IMR-90 (cell line): ENCODE measurements at regions not wholly inside any gene's neighbourhood (a gene's known extent, or its start where the extent isn't known, plus 50 kb on each side); places are given as distances from the start of the nearest gene placed in this dataset.

Source experiments
- ATAC-seq: fragments of 200-7000 bp; cut with Tn5 transposase; 2 replicates; pipeline ENCODE4 v1.9.1; 2020; ENCODE audit warnings: low read depth, mild to moderate bottlenecking, moderate library complexity
- BruUV-seq: library from RNA; stranded (reverse); fragments of 400-500 nt; replicated peaks from 2 replicates; lab custom pipeline; 2021; lab: Mats Ljungman, UMichigan
- CTCF ChIA-PET: fragments of 300-600 bp; formaldehyde crosslinking; extraction: SDS; loops from one replicate; lab custom pipeline; 2021; ENCODE audit warnings: antibody characterized with exemption; lab: Yijun Ruan, JAX
- POLR2A ChIA-PET: fragments of 300-600 bp; sonication (Branson Sonifier 250); formaldehyde crosslinking; loops from one replicate; lab custom pipeline; 2022; ENCODE audit warnings: antibody characterized with exemption; ENCODE audit not compliant: unreplicated experiment; lab: Charles Lee
- DNase-seq: peaks from one replicate; pipeline ENCODE4 v3.0.0; 2013
- H2AFZ ChIP-seq: replicated peaks from 2 replicates; pipeline ENCODE3; 2013; ENCODE audit warnings: low read length, mild to moderate bottlenecking; ENCODE audit not compliant: poor library complexity
- H2AK5ac ChIP-seq: 2 replicates; pipeline ENCODE4 v1.6.1; 2013; ENCODE audit warnings: low read depth, low read length, inconsistent platforms
- H2AK9ac ChIP-seq: replicated peaks from 2 replicates; pipeline ENCODE3; 2013; ENCODE audit warnings: mild to moderate bottlenecking, low read depth, low read length, moderate library complexity; ENCODE audit not compliant: poor library complexity
- H2BK120ac ChIP-seq: 2 replicates; pipeline ENCODE4 v1.6.1; 2013; ENCODE audit warnings: low read depth, low read length, inconsistent platforms
- H2BK15ac ChIP-seq: 3 replicates; pipeline ENCODE4 v1.6.1; 2013; ENCODE audit warnings: low read depth, low read length, inconsistent platforms
- H2BK20ac ChIP-seq: 2 replicates; pipeline ENCODE4 v1.6.1; 2013; ENCODE audit warnings: low read depth, mild to moderate bottlenecking, inconsistent platforms, low read length, moderate library complexity
- H2BK5ac ChIP-seq: 2 replicates; pipeline ENCODE4 v1.6.1; 2013; ENCODE audit warnings: mild to moderate bottlenecking, low read depth, low read length, inconsistent platforms; ENCODE audit not compliant: poor library complexity, severe bottlenecking
- H3K14ac ChIP-seq: replicated peaks from 2 replicates; pipeline ENCODE4 v1.6.1; 2013; ENCODE audit warnings: low read depth, low read length, inconsistent platforms
- H3K18ac ChIP-seq: 2 replicates; pipeline ENCODE4 v1.6.1; 2013; ENCODE audit warnings: low read depth, low read length, control low read depth
- H3K23ac ChIP-seq: 2 replicates; pipeline ENCODE4 v1.6.1; 2013; ENCODE audit warnings: low read depth, low read length, inconsistent platforms
- H3K27ac ChIP-seq: 2 replicates; pipeline ENCODE4 v1.5.1; 2013; ENCODE audit warnings: mild to moderate bottlenecking, control low read depth, low read length; ENCODE audit not compliant: insufficient read depth
- H3K27me3 ChIP-seq: 2 replicates; pipeline ENCODE4 v1.6.1; 2013; ENCODE audit warnings: low read length; ENCODE audit not compliant: control insufficient read depth, insufficient read depth
- H3K36me3 ChIP-seq: 2 replicates; pipeline ENCODE4 v1.6.1; 2013; ENCODE audit warnings: low read length, mixed read lengths; ENCODE audit not compliant: control insufficient read depth, insufficient read depth
- H3K4ac ChIP-seq: 2 replicates; pipeline ENCODE4 v1.6.1; 2013; ENCODE audit warnings: low read depth, low read length, inconsistent platforms
- H3K4me1 ChIP-seq: 2 replicates; pipeline ENCODE4 v1.6.1; 2013; ENCODE audit warnings: low read length, mixed read lengths; ENCODE audit not compliant: control insufficient read depth, insufficient read depth
- H3K4me2 ChIP-seq: 2 replicates; pipeline ENCODE4 v1.6.1; 2013; ENCODE audit warnings: low read depth, mild to moderate bottlenecking, control low read depth, low read length, moderate library complexity
- H3K4me3 ChIP-seq: 2 replicates; pipeline ENCODE4 v1.5.1; 2013; ENCODE audit warnings: low read depth, mild to moderate bottlenecking, control low read depth, low read length, moderate library complexity; ENCODE audit not compliant: insufficient read depth
- H3K56ac ChIP-seq: 2 replicates; pipeline ENCODE4 v1.6.1; 2013; ENCODE audit warnings: low read length, inconsistent platforms; ENCODE audit not compliant: insufficient read depth; ENCODE audit errors: extremely low read depth
- H3K79me1 ChIP-seq, 2 experiments: 2 replicates each; pipeline ENCODE4 v1.6.1; 2013; ENCODE audit warnings: low read length in 2 of 2, inconsistent platforms in 1 of 2, low read depth in 1 of 2
- H3K9ac ChIP-seq: 2 replicates; pipeline ENCODE4 v1.6.1; 2013; ENCODE audit warnings: low read depth, low read length, control low read depth
- H3K9me1 ChIP-seq: 2 replicates; pipeline ENCODE4 v1.6.1; 2013; ENCODE audit warnings: low read length, inconsistent platforms; ENCODE audit not compliant: insufficient read depth
- H3K9me3 ChIP-seq: 2 replicates; pipeline ENCODE4 v1.6.1; 2013; ENCODE audit warnings: low read length; ENCODE audit not compliant: control insufficient read depth, insufficient read depth
- H4K20me1 ChIP-seq: 2 replicates; pipeline ENCODE4 v1.6.1; 2013; ENCODE audit warnings: low read length, inconsistent platforms; ENCODE audit not compliant: insufficient read depth
- H4K5ac ChIP-seq: 2 replicates; pipeline ENCODE4 v1.6.1; 2013; ENCODE audit warnings: mild to moderate bottlenecking, low read depth, low read length, control low read depth
- H4K8ac ChIP-seq, 2 experiments: 2 replicates each; pipeline ENCODE4 v1.6.1; 2013; ENCODE audit warnings: low read depth in 2 of 2, low read length in 2 of 2, control low read depth in 1 of 2, inconsistent platforms in 1 of 2
- H4K91ac ChIP-seq: 2 replicates; pipeline ENCODE4 v1.6.1; 2013; ENCODE audit warnings: low read depth, low read length, inconsistent platforms; ENCODE audit not compliant: insufficient read depth
- BHLHE40 ChIP-seq: fragments of 150-350 bp; IDR thresholded peaks from 2 replicates; pipeline ENCODE4 v1.6.1; 2016; ENCODE audit warnings: mild to moderate bottlenecking, low read depth, low read length
- RFX5 ChIP-seq: IDR thresholded peaks from 2 replicates; pipeline ENCODE4 v1.8.0; 2012; ENCODE audit warnings: low read depth, mild to moderate bottlenecking, low read length, moderate library complexity
- SMC3 ChIP-seq: fragments of 150-350 bp; IDR thresholded peaks from 2 replicates; pipeline ENCODE4 v1.6.1; 2016; ENCODE audit warnings: low read depth, mild to moderate bottlenecking, antibody characterized with exemption, low read length, moderate library complexity
- WGBS, 2 experiments: methylation state at CpG; one replicate each; pipeline versions ENCODE4 v1.1.5 to v1.1.7; 2013; ENCODE audit warnings: missing lambda C conversion rate in 2 of 2; ENCODE audit not compliant: insufficient read length in 1 of 2; ENCODE audit errors: extremely low coverage in 2 of 2; 5-methylcytosine and 5-hydroxymethylcytosine counted together
- dilution Hi-C: fragments of 300-500 bp; cut with HindIII; formaldehyde crosslinking; loops from one replicate; pipeline ENCODE4 v1.14.3; 2018; ENCODE audit warnings: low sequenced_read_pairs; ENCODE audit not compliant: unreplicated experiment
- in situ Hi-C: fragments of 300-500 bp; cut with MboI; formaldehyde crosslinking; loops from 3 replicates; pipeline ENCODE4 v1.14.3; 2019; ENCODE audit warnings: low sequenced_read_pairs, inconsistent platforms, mixed read lengths
- intact Hi-C: fragments of 100-400 bp; cut with micrococcal nuclease; formaldehyde crosslinking; loops from 2 replicates; pipeline ENCODE4 v1.10.0; 2022
- TF ChIP-seq, protein P1 (sequence below): fragments of 150-350 bp; IDR thresholded peaks from 2 replicates; pipeline ENCODE4 v1.6.1; 2017; ENCODE audit warnings: mild to moderate bottlenecking, antibody characterized with exemption, low read length, low read depth

DNA sequence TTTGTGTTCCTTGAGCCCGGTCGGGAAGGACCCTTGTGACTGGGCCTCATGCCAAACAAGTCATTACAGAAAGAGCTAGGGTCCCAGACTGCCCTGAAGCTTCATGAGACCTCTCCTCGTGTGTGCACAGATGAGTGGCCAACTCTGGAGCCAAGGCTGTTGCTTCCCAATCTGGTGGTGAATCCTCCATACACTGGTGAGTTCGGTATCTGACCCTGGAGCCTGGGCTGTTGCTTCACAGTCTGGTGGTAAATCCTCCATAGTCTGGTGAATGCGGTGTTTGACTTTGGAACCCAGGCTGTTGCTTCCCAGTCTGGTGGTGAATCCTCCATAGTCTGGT lies 737.8 kb downstream of the MATN1 start:
- H3K79me1 ChIP-seq: no peaks in the 10 kb centered on the region
- no peak for TF ChIP-seq SMC3
- no peak for TF ChIP-seq RFX5
- no peak for TF ChIP-seq BHLHE40
- TF ChIP-seq, protein P1, sequence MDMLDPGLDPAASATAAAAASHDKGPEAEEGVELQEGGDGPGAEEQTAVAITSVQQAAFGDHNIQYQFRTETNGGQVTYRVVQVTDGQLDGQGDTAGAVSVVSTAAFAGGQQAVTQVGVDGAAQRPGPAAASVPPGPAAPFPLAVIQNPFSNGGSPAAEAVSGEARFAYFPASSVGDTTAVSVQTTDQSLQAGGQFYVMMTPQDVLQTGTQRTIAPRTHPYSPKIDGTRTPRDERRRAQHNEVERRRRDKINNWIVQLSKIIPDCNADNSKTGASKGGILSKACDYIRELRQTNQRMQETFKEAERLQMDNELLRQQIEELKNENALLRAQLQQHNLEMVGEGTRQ: no peak
- DNase-seq (no peak), ATAC-seq (no peak)
- no peak overlapping the region for H3K14ac ChIP-seq
- intact Hi-C loops (no loop called here), in situ Hi-C loops (no loop called here), dilution Hi-C loops (no loop called here)
- CTCF ChIA-PET: no interaction called here
- H3K4me1 ChIP-seq: no peaks in the 10 kb centered on the region
- H4K20me1 ChIP-seq: no peaks in the 10 kb centered on the region
- H3K4me3 ChIP-seq: no peak overlapping the region
- no peak overlapping the region for H2BK5ac ChIP-seq
- H3K4ac ChIP-seq: no peak overlapping the region
- WGBS, 2 experiments: 43% methylated on average over 1 of the region's 5 CpGs; no CpG with 5 or more reads in 1 of the 2 experiments
- H3K27ac ChIP-seq: no peak overlapping the region
- no peak overlapping the region for H4K8ac ChIP-seq
- no peak overlapping the region for H2AFZ ChIP-seq
- H3K36me3 ChIP-seq: no peaks in the 10 kb centered on the region
- no peak overlapping the region for H3K9ac ChIP-seq
- H2BK15ac ChIP-seq: no peak overlapping the region
- no peak overlapping the region for H2AK5ac ChIP-seq
- H3K9me3 ChIP-seq: no peaks in the 10 kb centered on the region
- no peak overlapping the region for H4K91ac ChIP-seq
- no peak overlapping the region for H2BK20ac ChIP-seq
- no peaks in the 10 kb centered on the region for H3K27me3 ChIP-seq
- no peak overlapping the region for H2BK120ac ChIP-seq
- H4K5ac ChIP-seq: no peak overlapping the region
- H3K56ac ChIP-seq: no peak overlapping the region
- no peak overlapping the region for H3K23ac ChIP-seq
- no peaks in the 10 kb centered on the region for H3K9me1 ChIP-seq
- no TSS peak for BruUV-seq
- H3K18ac ChIP-seq: no peak overlapping the region
- H2AK9ac ChIP-seq: no peak overlapping the region
- POLR2A ChIA-PET: no interaction called here
- H3K4me2 ChIP-seq: no peak overlapping the region
